ENCODE measurements at regions not wholly inside any gene's neighbourhood (a gene's known extent, or its start where the extent isn't known, plus 50 kb on each side); places are given as distances from the start of the nearest gene placed in this dataset.

DNA sequence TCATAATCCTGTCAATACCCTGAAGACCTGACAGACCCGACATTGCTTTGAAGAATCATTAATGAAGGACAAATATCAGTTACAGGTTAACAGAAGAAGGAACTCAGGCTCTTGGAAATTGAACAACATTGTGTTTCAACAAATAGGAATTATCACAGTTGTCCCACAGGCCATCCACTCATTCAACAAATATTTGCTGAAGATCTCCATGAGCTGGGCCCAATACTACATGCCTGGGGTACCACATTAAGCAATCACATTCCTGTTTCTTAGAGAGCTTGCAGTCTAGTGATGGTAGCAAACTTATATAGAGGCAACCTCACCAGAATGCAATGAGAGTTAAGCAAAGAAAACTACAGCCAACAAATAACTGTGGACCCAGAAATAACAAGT lies 671.6 kb upstream of the ACVR2A start:
- no peaks in the 10 kb centered on the region for H3K4me1 ChIP-seq (ENCODE audit: control insufficient read depth in 2 of 3, insufficient read depth in 2 of 3, low read depth in 1 of 3, low read length in 3 of 3)
- no peak overlapping the region for H3K9ac ChIP-seq (ENCODE audit: low read length in 3 of 3)
- no peak overlapping the region for H3K4me3 ChIP-seq (ENCODE audit: low read length in 3 of 3)
- no peaks in the 10 kb centered on the region for H3K27me3 ChIP-seq (ENCODE audit: control insufficient read depth, insufficient read depth, low read length)
- intact Hi-C loops (cut with DNase I), result no loop called here
- no peak for DNase-seq
- H3K36me3 ChIP-seq (ENCODE audit: control insufficient read depth in 2 of 3, insufficient read depth in 3 of 3, low read length in 3 of 3), result no peaks in the 10 kb centered on the region
- no peak for TF ChIP-seq CTCF (IDR thresholded peaks at IDR 0.05; ENCODE audit: borderline replicate concordance, extremely low read depth, insufficient read depth)
- H3K27ac ChIP-seq (ENCODE audit: low read depth in 2 of 2, low read length in 2 of 2), result no peak overlapping the region
- no peak for FAIRE-seq
- peaks cover 0 to under 1% (median 0%) of the 10 kb centered on the region in 3 donors for H3K9me3 ChIP-seq (ENCODE audit: control insufficient read depth in 2 of 3, insufficient read depth in 1 of 3, low read length in 3 of 3)

DNA sequence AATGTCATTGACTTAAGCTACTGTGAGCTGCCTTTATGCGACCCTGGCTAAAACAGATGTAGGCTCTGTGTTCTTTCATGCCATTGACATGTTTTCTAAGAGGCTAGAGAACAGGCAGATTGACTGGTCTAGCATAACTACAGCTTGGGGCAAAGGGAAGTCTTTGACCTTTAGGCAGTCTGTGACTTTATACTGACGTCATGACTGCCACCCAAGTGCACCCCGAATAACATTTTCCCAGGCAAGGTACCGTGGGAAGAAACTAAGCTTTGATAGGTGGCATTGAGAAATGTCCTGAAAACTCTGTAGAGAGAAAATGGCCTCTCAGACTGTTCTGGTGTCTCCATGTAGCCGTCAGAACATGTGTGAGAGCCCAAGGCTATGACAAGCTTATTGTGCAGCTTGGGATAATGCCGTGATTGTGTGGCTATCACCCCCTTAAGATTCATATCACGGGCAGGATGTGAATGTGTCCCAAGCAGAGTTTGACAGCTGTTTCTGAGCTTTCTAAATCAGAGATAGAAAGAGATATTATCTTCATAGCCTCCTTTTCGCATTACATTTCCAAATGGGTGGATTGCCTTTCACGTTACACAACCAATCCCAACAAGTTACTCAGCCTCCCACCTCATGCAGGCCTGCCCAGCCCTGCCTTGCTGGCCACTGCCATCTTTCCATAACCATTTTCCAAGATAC lies 672.2 kb upstream of the ACVR2A start:
- TF ChIP-seq CTCF (IDR thresholded peaks at IDR 0.05; ENCODE audit: borderline replicate concordance, extremely low read depth, insufficient read depth), result no peak
- DNase-seq (no peak), FAIRE-seq (no peak)
- intact Hi-C loops (cut with DNase I), result no loop called here
- no peak overlapping the region for H3K9ac ChIP-seq (ENCODE audit: low read length in 3 of 3)
- H3K27ac ChIP-seq (ENCODE audit: low read depth in 2 of 2, low read length in 2 of 2), result no peak overlapping the region
- no peaks in the 10 kb centered on the region for H3K36me3 ChIP-seq (ENCODE audit: control insufficient read depth in 2 of 3, insufficient read depth in 3 of 3, low read length in 3 of 3)
- no peaks in the 10 kb centered on the region for H3K27me3 ChIP-seq (ENCODE audit: control insufficient read depth, insufficient read depth, low read length)
- no peaks in the 10 kb centered on the region for H3K9me3 ChIP-seq (ENCODE audit: control insufficient read depth in 2 of 3, insufficient read depth in 1 of 3, low read length in 3 of 3)
- no peak overlapping the region for H3K4me3 ChIP-seq (ENCODE audit: low read length in 3 of 3)
- no peaks in the 10 kb centered on the region for H3K4me1 ChIP-seq (ENCODE audit: control insufficient read depth in 2 of 3, insufficient read depth in 2 of 3, low read depth in 1 of 3, low read length in 3 of 3)

- no peak for TF ChIP-seq CTCF (IDR thresholded peaks at IDR 0.05; ENCODE audit: borderline replicate concordance, extremely low read depth, insufficient read depth)
- intact Hi-C loops (cut with DNase I), result no loop called here
- H3K27ac ChIP-seq (ENCODE audit: low read depth in 2 of 2, low read length in 2 of 2), result no peak overlapping the region
- no peaks in the 10 kb centered on the region for H3K4me1 ChIP-seq (ENCODE audit: control insufficient read depth in 2 of 3, insufficient read depth in 2 of 3, low read depth in 1 of 3, low read length in 3 of 3)
- no peak overlapping the region for H3K9ac ChIP-seq (ENCODE audit: low read length in 3 of 3)
- H3K9me3 ChIP-seq (ENCODE audit: control insufficient read depth in 2 of 3, insufficient read depth in 1 of 3, low read length in 3 of 3), result no peaks in the 10 kb centered on the region
- DNase-seq, result no peak
- no peak overlapping the region for H3K4me3 ChIP-seq (ENCODE audit: low read length in 3 of 3)
- no peaks in the 10 kb centered on the region for H3K27me3 ChIP-seq (ENCODE audit: control insufficient read depth, insufficient read depth, low read length)
- H3K36me3 ChIP-seq (ENCODE audit: control insufficient read depth in 2 of 3, insufficient read depth in 3 of 3, low read length in 3 of 3), result no peaks in the 10 kb centered on the region
- no peak for FAIRE-seq
Measured at GRCh38 chr2:147171941-147172340, 672.9 kb upstream of the ACVR2A start.

GRCh38 chr2:147170932-147171331 lies 673.9 kb upstream of the ACVR2A start:
- DNase-seq (no peak), FAIRE-seq (no peak)
- TF ChIP-seq CTCF (IDR thresholded peaks at IDR 0.05; ENCODE audit: borderline replicate concordance, extremely low read depth, insufficient read depth), result no peak
- H3K4me3 ChIP-seq (ENCODE audit: low read length in 3 of 3), result no peak overlapping the region
- intact Hi-C loops (cut with DNase I), result no loop called here
- no peaks in the 10 kb centered on the region for H3K4me1 ChIP-seq (ENCODE audit: control insufficient read depth in 2 of 3, insufficient read depth in 2 of 3, low read depth in 1 of 3, low read length in 3 of 3)
- no peaks in the 10 kb centered on the region for H3K27me3 ChIP-seq (ENCODE audit: control insufficient read depth, insufficient read depth, low read length)
- H3K9me3 ChIP-seq (ENCODE audit: control insufficient read depth in 2 of 3, insufficient read depth in 1 of 3, low read length in 3 of 3), result no peaks in the 10 kb centered on the region
- no peak overlapping the region for H3K9ac ChIP-seq (ENCODE audit: low read length in 3 of 3)
- H3K36me3 ChIP-seq (ENCODE audit: control insufficient read depth in 2 of 3, insufficient read depth in 3 of 3, low read length in 3 of 3), result no peaks in the 10 kb centered on the region
- no peak overlapping the region for H3K27ac ChIP-seq (ENCODE audit: low read depth in 2 of 2, low read length in 2 of 2)

Measured in kidney (tissue), 13 donors.